Natural killer cell (primary cell): ENCODE measurements at regions not wholly inside any gene's neighbourhood (a gene's known extent, or its start where the extent isn't known, plus 50 kb on each side); places are given as distances from the start of the nearest gene placed in this dataset.

Source experiments
- ATAC-seq, 3 donors: fragments of 150-1000 bp in 2 of 3; fragments of 200-7000 bp in 1 of 3; cut with Tn5 transposase; 1 replicate in 1 of 3; 2 replicates in 2 of 3; pipeline ENCODE4 v1.10.0; 2021; ENCODE audit warnings: mild to moderate bottlenecking in 2 of 3, moderate library complexity in 2 of 3
- DNase-seq, 2 donors: peaks; one replicate each; pipeline versions ENCODE4 v3.0.0 to v3.0.0-alpha.2; 2013 to 2021; ENCODE audit warnings: mixed read lengths in 1 of 2
- H3K27ac ChIP-seq: one replicate; pipeline ENCODE4 v1.5.1; 2013; ENCODE audit warnings: mild to moderate bottlenecking, low read length
- H3K27me3 ChIP-seq: one replicate; pipeline ENCODE4 v1.6.1; 2013; ENCODE audit warnings: low read length; ENCODE audit not compliant: control insufficient read depth, insufficient read depth
- H3K36me3 ChIP-seq: one replicate; pipeline ENCODE4 v1.6.1; 2013; ENCODE audit warnings: low read length; ENCODE audit not compliant: control insufficient read depth, insufficient read depth
- H3K4me1 ChIP-seq: one replicate; pipeline ENCODE4 v1.6.1; 2013; ENCODE audit warnings: low read length; ENCODE audit not compliant: control insufficient read depth, insufficient read depth
- H3K4me3 ChIP-seq: one replicate; pipeline ENCODE4 v1.5.1; 2013; ENCODE audit warnings: low read length
- H3K9me3 ChIP-seq: one replicate; pipeline ENCODE4 v1.6.1; 2013; ENCODE audit warnings: low read length; ENCODE audit not compliant: control insufficient read depth, insufficient read depth
- H3K27ac Mint-ChIP-seq, 2 donors: one replicate each; pipeline ENCODE4 v1.8.0; 2022; ENCODE audit warnings: mild to moderate bottlenecking in 2 of 2, mixed read lengths in 2 of 2, moderate library complexity in 1 of 2
- H3K27me3 Mint-ChIP-seq, 2 donors: one replicate each; pipeline ENCODE4 v1.8.0; 2022; ENCODE audit warnings: low read depth in 2 of 2, mixed read lengths in 2 of 2
- H3K36me3 Mint-ChIP-seq: one replicate; pipeline ENCODE4 v1.8.0; 2022; ENCODE audit warnings: mixed read lengths
- H3K4me1 Mint-ChIP-seq, 2 donors: one replicate each; pipeline ENCODE4 v1.8.0; 2022; ENCODE audit warnings: mixed read lengths in 2 of 2
- H3K4me3 Mint-ChIP-seq: one replicate; pipeline ENCODE4 v1.8.0; 2022; ENCODE audit warnings: mild to moderate bottlenecking, moderate library complexity, mixed read lengths
- H3K9me3 Mint-ChIP-seq, 2 donors: one replicate each; pipeline ENCODE4 v1.8.0; 2022; ENCODE audit warnings: mixed read lengths in 2 of 2
- CTCF ChIP-seq: fragments of 200-600 bp; IDR thresholded peaks from one replicate; pipeline ENCODE4 v1.8.0; 2022; ENCODE audit warnings: antibody characterized with exemption
- WGBS: methylation state at CpG from one replicate; pipeline ENCODE4 v1.1.7; 2013; ENCODE audit warnings: missing lambda C conversion rate; ENCODE audit not compliant: insufficient coverage; 5-methylcytosine and 5-hydroxymethylcytosine counted together
- intact Hi-C: fragments of 100-400 bp; cut with micrococcal nuclease; formaldehyde crosslinking; loops from one replicate; pipeline ENCODE4 v1.14.2; 2022

GRCh38 chr4:27928761-27929540, 1068.3 kb downstream of the STIM2 start:
- TF ChIP-seq CTCF, result no peak
- Mint-ChIP-seq H3K27me3 (no peaks in the 10 kb centered on the region), H3K4me1 (no peaks in the 10 kb centered on the region), H3K27ac (no peak overlapping the region), H3K36me3 (no peaks in the 10 kb centered on the region), H3K4me3 (no peak overlapping the region), H3K9me3 (peaks cover 8 to 10% of the 10 kb centered on the region in 2 donors)
- whole genome bisulfite sequencing, result 76% methylated on average over 1 of the region's 4 CpGs
- H3K27me3 ChIP-seq, result no peaks in the 10 kb centered on the region
- no peak overlapping the region for H3K27ac ChIP-seq
- no peaks in the 10 kb centered on the region for H3K36me3 ChIP-seq
- H3K4me1 ChIP-seq, result no peaks in the 10 kb centered on the region
- H3K4me3 ChIP-seq, result no peak overlapping the region
- DNase-seq (no peak), ATAC-seq (no peak)
- no peaks in the 10 kb centered on the region for H3K9me3 ChIP-seq
- intact Hi-C loops, result no loop called here

GRCh38 chr4:27930291-27930690, 1069.7 kb downstream of the STIM2 start:
- TF ChIP-seq CTCF, result no peak
- Histone ChIP-seq H3K9me3 (no peaks in the 10 kb centered on the region), H3K27me3 (no peaks in the 10 kb centered on the region), H3K27ac (no peak overlapping the region), H3K4me1 (no peaks in the 10 kb centered on the region), H3K36me3 (no peaks in the 10 kb centered on the region), H3K4me3 (no peak overlapping the region)
- Mint-ChIP-seq H3K27me3 (no peaks in the 10 kb centered on the region), H3K4me3 (no peak overlapping the region), H3K4me1 (no peaks in the 10 kb centered on the region), H3K27ac (no peak overlapping the region), H3K9me3 (peaks cover 8 to 10% of the 10 kb centered on the region in 2 donors), H3K36me3 (no peaks in the 10 kb centered on the region)
- WGBS, result 54% methylated on average over 2 of the region's 3 CpGs
- intact Hi-C loops, result no loop called here
- no peak for DNase-seq
- no peak for ATAC-seq

- Mint-ChIP-seq H3K4me3 (no peak overlapping the region), H3K9me3 (peaks cover 8 to 10% of the 10 kb centered on the region in 2 donors), H3K27ac (no peak overlapping the region), H3K4me1 (no peaks in the 10 kb centered on the region), H3K27me3 (no peaks in the 10 kb centered on the region), H3K36me3 (no peaks in the 10 kb centered on the region)
- H3K36me3 ChIP-seq, result no peaks in the 10 kb centered on the region
- H3K4me3 ChIP-seq, result no peak overlapping the region
- no peak for TF ChIP-seq CTCF
- 100% methylated on average over 1 of the region's 1 CpG for WGBS
- no peak overlapping the region for H3K27ac ChIP-seq
- no peak for DNase-seq
- H3K27me3 ChIP-seq, result no peaks in the 10 kb centered on the region
- H3K9me3 ChIP-seq, result no peaks in the 10 kb centered on the region
- intact Hi-C loops, result no loop called here
- H3K4me1 ChIP-seq, result no peaks in the 10 kb centered on the region
- no peak for ATAC-seq
These were observed 1070.3 kb downstream of the STIM2 start for GRCh38 chr4:27930976-27931375.

- Mint-ChIP-seq H3K4me3 (no peak overlapping the region), H3K4me1 (no peaks in the 10 kb centered on the region), H3K27ac (no peak overlapping the region), H3K9me3 (peaks cover 6 to 8% of the 10 kb centered on the region in 2 donors), H3K27me3 (no peaks in the 10 kb centered on the region), H3K36me3 (no peaks in the 10 kb centered on the region)
- H3K27ac ChIP-seq, result no peak overlapping the region
- H3K27me3 ChIP-seq, result no peaks in the 10 kb centered on the region
- no CpG with 5 or more reads among the region's 1 CpG for WGBS
- H3K9me3 ChIP-seq, result no peaks in the 10 kb centered on the region
- intact Hi-C loops, result no loop called here
- H3K4me1 ChIP-seq, result no peaks in the 10 kb centered on the region
- TF ChIP-seq CTCF, result no peak
- DNase-seq (no peak), ATAC-seq (no peak)
- no peaks in the 10 kb centered on the region for H3K36me3 ChIP-seq
- H3K4me3 ChIP-seq, result no peak overlapping the region
These were observed 1070.9 kb downstream of the STIM2 start for GRCh38 chr4:27931584-27931983.
